ENCODE measurements at regions not wholly inside any gene's neighbourhood (a gene's known extent, or its start where the extent isn't known, plus 50 kb on each side); places are given as distances from the start of the nearest gene placed in this dataset.

- no peak for TF ChIP-seq CTCF (IDR thresholded peaks at IDR 0.05 in 8 of 11, conservative IDR thresholded peaks at IDR 0.05 in 3 of 11)
- TF ChIP-seq POLR2A (IDR thresholded peaks at IDR 0.05): no peak
These were observed 342.8 kb downstream of the TMEM167A start for GRCh38 chr5:82734347-82734746.
